IPS DF 6.9 (cell line): ENCODE measurements at regions not wholly inside any gene's neighbourhood (a gene's known extent, or its start where the extent isn't known, plus 50 kb on each side); places are given as distances from the start of the nearest gene placed in this dataset.
"Not testable (repeated sequence)": the region's sequence is repeated elsewhere in the genome, so short reads cannot be mapped to it uniquely, and the experiment has no call there.

ENCODE experiments used
- DNase-seq: peaks from one replicate; pipeline ENCODE4 v3.0.0-alpha.2; 2013; ENCODE audit warnings: low read depth, low spot score
- H3K27ac ChIP-seq: one replicate; pipeline ENCODE4 v1.5.1; 2013; ENCODE audit warnings: low read length, control low read depth
- H3K27me3 ChIP-seq: 2 replicates; pipeline ENCODE4 v1.6.1; 2013; ENCODE audit warnings: mild to moderate bottlenecking, low read length; ENCODE audit not compliant: control insufficient read depth, insufficient read depth
- H3K36me3 ChIP-seq: 2 replicates; pipeline ENCODE4 v1.6.1; 2013; ENCODE audit warnings: low read length; ENCODE audit not compliant: control insufficient read depth, insufficient read depth
- H3K4me1 ChIP-seq: 2 replicates; pipeline ENCODE4 v1.6.1; 2013; ENCODE audit warnings: low read length; ENCODE audit not compliant: control insufficient read depth, insufficient read depth
- H3K4me3 ChIP-seq: 2 replicates; pipeline ENCODE4 v1.5.1; 2013; ENCODE audit warnings: mild to moderate bottlenecking, low read length
- H3K9me3 ChIP-seq: 2 replicates; pipeline ENCODE4 v1.6.1; 2013; ENCODE audit warnings: low read length, inconsistent platforms; ENCODE audit not compliant: control insufficient read depth, insufficient read depth
- WGBS: extraction: QIAGEN DNeasy Blood & Tissue Kit; methylation state at CpG from one replicate; pipeline ENCODE4 v1.1.7; 2013; ENCODE audit warnings: mixed read lengths, missing lambda C conversion rate; ENCODE audit not compliant: insufficient read length, insufficient coverage; 5-methylcytosine and 5-hydroxymethylcytosine counted together

- Histone ChIP-seq H3K36me3 (no peaks in the 10 kb centered on the region), H3K27me3 (no peaks in the 10 kb centered on the region), H3K27ac (no peak overlapping the region), H3K4me3 (no peak overlapping the region), H3K9me3 (no peaks in the 10 kb centered on the region), H3K4me1 (no peaks in the 10 kb centered on the region)
- DNase-seq = no peak
- no CpG with 5 or more reads among the region's 2 CpGs for WGBS
Measured at GRCh38 chr4:18734405-18734804, 712.9 kb upstream of the LCORL start.

- H3K36me3 ChIP-seq = no peaks in the 10 kb centered on the region
- no peaks in the 10 kb centered on the region for H3K9me3 ChIP-seq
- no CpG with 5 or more reads among the region's 2 CpGs for WGBS
- H3K27ac ChIP-seq = no peak overlapping the region
- no peak overlapping the region for H3K4me3 ChIP-seq
- no peak for DNase-seq
- H3K4me1 ChIP-seq = no peaks in the 10 kb centered on the region
- no peaks in the 10 kb centered on the region for H3K27me3 ChIP-seq
Measured at GRCh38 chr4:18733961-18734360, 712.4 kb upstream of the LCORL start.

DNA sequence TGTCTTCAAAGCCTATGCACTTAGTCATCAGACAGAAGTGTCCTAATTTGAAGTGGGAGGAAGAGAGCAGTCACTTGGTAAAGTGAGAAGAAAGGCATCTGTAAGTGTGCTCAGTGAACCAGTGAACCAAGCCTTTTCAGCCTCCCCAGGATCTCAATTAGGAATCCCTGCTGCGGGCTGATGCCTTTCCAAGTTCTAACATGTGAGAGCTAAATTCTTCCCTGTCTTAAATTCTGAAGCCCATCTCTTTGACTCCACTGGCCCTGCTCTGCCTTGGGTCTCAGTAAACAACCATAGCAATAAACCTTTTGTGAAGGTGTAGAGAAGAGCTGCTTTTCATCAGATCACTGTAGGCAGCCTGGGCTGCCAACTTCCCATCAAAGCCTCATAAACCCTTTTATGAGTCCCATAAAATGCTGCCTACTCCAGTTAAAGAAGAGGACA, 701.2 kb upstream of the LCORL start:
- DNase-seq = no peak
- Histone ChIP-seq H3K27me3 (no peaks in the 10 kb centered on the region), H3K9me3 (no peaks in the 10 kb centered on the region), H3K36me3 (no peaks in the 10 kb centered on the region), H3K4me1 (no peaks in the 10 kb centered on the region), H3K4me3 (no peak overlapping the region), H3K27ac (no peak overlapping the region)
- no CpG with 5 or more reads among the region's 1 CpG for WGBS

- WGBS = no CpG with 5 or more reads among the region's 10 CpGs
- H3K4me3 ChIP-seq = no peak overlapping the region
- H3K9me3 ChIP-seq = no peaks in the 10 kb centered on the region
- no peaks in the 10 kb centered on the region for H3K36me3 ChIP-seq
- no peak for DNase-seq
- peaks cover 1% of the 10 kb centered on the region; the same call in 1 of the 2 replicates for H3K4me1 ChIP-seq
- H3K27me3 ChIP-seq = no peaks in the 10 kb centered on the region
- H3K27ac ChIP-seq = no peak overlapping the region
Measured at GRCh38 chr4:18698119-18698883, 676.7 kb upstream of the LCORL start.

DNA sequence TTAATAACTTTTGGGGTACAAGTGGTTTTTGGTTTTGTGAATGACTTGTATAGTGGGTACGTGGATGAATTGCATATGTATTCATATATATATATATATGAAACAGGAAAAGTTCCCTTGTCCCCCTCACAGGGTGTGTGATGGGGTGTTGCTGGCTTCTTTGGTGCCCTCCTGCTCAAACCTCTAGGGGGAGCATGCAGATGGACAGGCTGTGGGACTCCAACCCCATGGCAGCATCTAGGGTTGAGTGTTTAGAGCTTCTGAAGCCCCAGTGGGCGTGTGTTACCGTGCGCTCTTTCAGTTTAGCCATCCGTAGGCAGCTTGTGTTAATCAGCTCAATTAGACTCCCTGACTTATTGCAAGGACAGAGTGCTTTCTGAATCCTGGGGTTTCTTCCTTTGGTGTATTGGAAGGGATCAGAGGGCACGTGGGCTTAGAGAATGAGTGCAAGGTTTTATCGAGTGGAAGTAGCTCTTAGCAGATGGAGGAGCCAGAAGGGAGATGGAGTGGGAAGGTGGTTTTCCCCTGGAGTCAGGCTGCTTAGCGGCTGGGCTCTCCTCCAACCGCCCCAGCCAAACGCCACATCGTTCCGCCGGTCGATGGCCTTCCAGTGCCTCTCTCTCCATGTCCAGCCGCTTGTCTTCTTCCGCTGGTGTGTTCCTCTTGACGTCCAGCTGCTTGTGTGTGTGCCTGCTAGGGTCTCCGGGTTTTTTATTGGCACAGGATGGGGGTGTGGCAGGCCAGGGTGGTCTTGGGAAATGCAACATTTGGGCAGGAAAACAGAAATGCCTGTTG, 674.4 kb upstream of the LCORL start:
- H3K27ac ChIP-seq = no peak overlapping the region
- H3K27me3 ChIP-seq = no peaks in the 10 kb centered on the region
- H3K4me1 ChIP-seq = peaks cover 5% of the 10 kb centered on the region
- no peaks in the 10 kb centered on the region for H3K36me3 ChIP-seq
- H3K4me3 ChIP-seq = no peak overlapping the region
- H3K9me3 ChIP-seq = no peaks in the 10 kb centered on the region
- DNase-seq = no peak
- WGBS = no CpG with 5 or more reads among the region's 18 CpGs

GRCh38 chr4:18691431-18692200, 670.1 kb upstream of the LCORL start:
- Histone ChIP-seq H3K9me3 (no peaks in the 10 kb centered on the region), H3K27me3 (no peaks in the 10 kb centered on the region), H3K27ac (peak overlapping the region; percentile 91), H3K4me1 (peaks cover 4% of the 10 kb centered on the region), H3K36me3 (no peaks in the 10 kb centered on the region), H3K4me3 (no peak overlapping the region)
- WGBS = no CpG with 5 or more reads among the region's 9 CpGs
- DNase-seq = peak; percentile 87

GRCh38 chr4:18690291-18690955, 668.9 kb upstream of the LCORL start:
- H3K27me3 ChIP-seq = no peaks in the 10 kb centered on the region
- H3K4me1 ChIP-seq = peaks cover 4% of the 10 kb centered on the region
- H3K4me3 ChIP-seq = no peak overlapping the region
- H3K9me3 ChIP-seq = no peaks in the 10 kb centered on the region
- no peaks in the 10 kb centered on the region for H3K36me3 ChIP-seq
- H3K27ac ChIP-seq = peak overlapping the region; percentile 19
- DNase-seq = no peak
- WGBS = no CpG with 5 or more reads among the region's 2 CpGs

DNA sequence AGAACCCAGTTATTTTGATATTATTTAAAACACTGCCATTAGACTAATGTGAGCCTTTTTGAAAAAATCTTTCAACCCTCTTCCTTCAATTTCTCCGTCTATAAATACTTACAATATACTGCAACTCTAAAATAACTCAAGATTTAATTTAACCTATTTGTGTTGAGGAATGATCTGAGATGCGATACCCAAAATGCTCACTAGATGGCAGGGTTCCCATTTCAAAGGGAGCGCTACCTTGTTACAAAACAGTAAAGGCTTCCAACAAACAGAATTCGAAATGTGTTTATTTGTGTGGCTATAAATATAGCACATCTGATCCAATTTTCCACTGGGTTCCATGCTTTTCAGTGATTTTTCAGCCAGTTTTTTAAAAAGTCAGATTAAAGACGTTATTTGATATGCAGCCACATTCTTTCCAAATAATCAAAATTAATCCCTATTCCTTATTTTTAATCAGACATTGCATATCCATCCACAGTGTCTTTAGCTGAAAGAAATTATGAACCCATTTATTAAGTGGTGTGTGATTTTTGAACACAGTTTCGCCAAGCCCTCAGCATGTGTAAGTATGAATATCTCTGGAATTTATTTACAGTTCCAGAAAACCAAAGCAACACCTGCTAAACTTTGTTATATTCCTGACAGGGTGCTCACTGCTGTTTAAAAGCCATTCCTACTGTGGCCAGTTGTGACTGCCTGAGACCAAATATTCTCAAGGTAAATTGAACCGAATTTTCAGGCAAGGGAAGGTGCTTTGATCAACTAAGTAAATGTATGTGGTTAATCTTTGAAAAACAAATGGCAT, 668.0 kb upstream of the LCORL start:
- no peaks in the 10 kb centered on the region for H3K9me3 ChIP-seq
- no peak overlapping the region for H3K4me3 ChIP-seq
- H3K36me3 ChIP-seq = no peaks in the 10 kb centered on the region
- H3K27me3 ChIP-seq = no peaks in the 10 kb centered on the region
- H3K4me1 ChIP-seq = peaks cover 4% of the 10 kb centered on the region
- peak; percentile 52 for DNase-seq
- WGBS = 100% methylated on average over 1 of the region's 7 CpGs
- no peak overlapping the region for H3K27ac ChIP-seq

- not testable (repeated sequence) for H3K4me1 ChIP-seq
Measured at GRCh38 chr4:18688351-18688750, 666.8 kb upstream of the LCORL start.

More at GRCh38 chr4:18688351-18688750, 666.8 kb upstream of the LCORL start:
- not testable (repeated sequence) for H3K27me3 ChIP-seq, H3K36me3 ChIP-seq, H3K4me3 ChIP-seq, DNase-seq, H3K9me3 ChIP-seq, H3K27ac ChIP-seq
- no CpG with 5 or more reads among the region's 9 CpGs for WGBS
